Gastrocnemius medialis (tissue), 4 donors: ENCODE measurements at regions not wholly inside any gene's neighbourhood (a gene's known extent, or its start where the extent isn't known, plus 50 kb on each side); places are given as distances from the start of the nearest gene placed in this dataset.

Source experiments
- ATAC-seq, 2 donors: fragments of 150-250 bp; one replicate each; pipeline ENCODE4 v1.9.1; 2016
- DNase-seq, 2 donors: peaks; one replicate each; pipeline ENCODE4 v3.0.0-alpha.2; 2019
- H3K27ac ChIP-seq, 4 donors: fragments of 200-600 bp; sonication (generic); 1 replicate in 1 of 4; 2 replicates in 3 of 4; pipeline ENCODE4 v1.5.1; 2016 to 2018; ENCODE audit warnings: mild to moderate bottlenecking in 2 of 4, moderate library complexity in 1 of 4
- H3K27me3 ChIP-seq, 3 donors: fragments of 200-600 bp; sonication (generic) in 2 of 3; 1 replicate in 1 of 3; 2 replicates in 2 of 3; pipeline versions ENCODE4 v1.5.1 to v1.6.0; 2016 to 2019; ENCODE audit warnings: mild to moderate bottlenecking in 1 of 3, moderate library complexity in 1 of 3
- H3K36me3 ChIP-seq, 2 donors: fragments of 200-600 bp; sonication (generic) in 1 of 2; one replicate each; pipeline ENCODE4 v1.5.1; 2017 to 2018
- H3K4me1 ChIP-seq, 2 donors: fragments of 200-600 bp; sonication (generic) in 1 of 2; one replicate each; pipeline ENCODE4 v1.5.1; 2016 to 2017; ENCODE audit warnings: mild to moderate bottlenecking in 2 of 2
- H3K4me3 ChIP-seq, 4 donors: fragments of 200-600 bp; sonication (generic) in 3 of 4; 1 replicate in 1 of 4; 2 replicates in 3 of 4; pipeline ENCODE4 v1.5.1; 2016 to 2019; ENCODE audit warnings: mild to moderate bottlenecking in 2 of 4
- H3K9me3 ChIP-seq, 3 donors: fragments of 200-600 bp; sonication (generic) in 2 of 3; 1 replicate in 1 of 3; 2 replicates in 2 of 3; pipeline ENCODE4 v1.5.1; 2016 to 2019
- CTCF ChIP-seq, 5 experiments: fragments of 450-650 bp in 3 of 5; fragments of 200-600 bp in 2 of 5; sonication (generic) in 2 of 5; IDR thresholded peaks in 4 of 5; conservative IDR thresholded peaks in 1 of 5; 1 replicate in 4 of 5; 2 replicates in 1 of 5; pipeline ENCODE4 v1.5.1; 2016 to 2019; ENCODE audit warnings: antibody characterized with exemption in 5 of 5, mild to moderate bottlenecking in 3 of 5, moderate library complexity in 3 of 5
- POLR2A ChIP-seq, 2 donors: fragments of 450-650 bp; IDR thresholded peaks; one replicate each; pipeline ENCODE4 v1.6.1; 2017; ENCODE audit warnings: antibody characterized with exemption in 2 of 2, mild to moderate bottlenecking in 2 of 2, moderate library complexity in 2 of 2
- in situ Hi-C, 4 donors: fragments of 200-750 bp; cut with MboI; loops; one replicate each; pipeline versions ENCODE4 v1.15.0 to v1.8.0; 2017; ENCODE audit warnings: low sequenced_read_pairs in 4 of 4
- intact Hi-C: fragments of 100-400 bp; cut with DNase I; formaldehyde crosslinking; loops from one replicate; pipeline ENCODE4 v1.15.1; 2023; ENCODE audit warnings: low total_unique reads

- no peak for TF ChIP-seq POLR2A (IDR thresholded peaks at IDR 0.05)
- TF ChIP-seq CTCF (IDR thresholded peaks at IDR 0.05 in 4 of 5, conservative IDR thresholded peaks at IDR 0.05 in 1 of 5): no peak
- H3K27ac ChIP-seq: no peak overlapping the region
- H3K36me3 ChIP-seq: no peaks in the 10 kb centered on the region
- no peak overlapping the region for H3K4me3 ChIP-seq
- in situ Hi-C loops (no loop called here), intact Hi-C loops (no loop called here)
- no peaks in the 10 kb centered on the region for H3K9me3 ChIP-seq
- DNase-seq (no peak), ATAC-seq (no peak)
- H3K4me1 ChIP-seq: no peaks in the 10 kb centered on the region
- H3K27me3 ChIP-seq: no peaks in the 10 kb centered on the region
These were observed 710.4 kb downstream of the IRX1 start for GRCh38 chr5:4306057-4306456.

DNA sequence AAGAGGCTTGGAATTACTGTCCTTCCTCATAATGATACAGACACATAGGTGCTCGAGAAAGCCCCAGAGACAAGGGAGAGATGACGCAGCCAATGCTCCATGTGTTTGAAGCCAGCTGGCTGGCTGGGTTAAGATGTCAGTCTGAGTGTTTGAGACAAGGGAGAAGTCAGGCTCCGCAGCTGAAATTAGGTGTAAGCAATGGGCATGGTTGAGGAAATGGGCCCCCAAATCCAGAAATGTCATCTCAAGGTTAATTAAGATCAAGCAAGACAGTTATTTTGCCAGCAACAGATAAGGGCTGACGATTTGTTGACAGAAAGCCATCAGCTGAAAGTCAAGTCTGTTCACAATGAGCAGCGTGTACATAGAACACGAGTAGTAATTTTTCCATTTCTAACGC lies 713.4 kb downstream of the IRX1 start:
- intact Hi-C loops (no loop called here), in situ Hi-C loops (no loop called here)
- Histone ChIP-seq H3K27ac (no peak overlapping the region), H3K4me3 (no peak overlapping the region), H3K4me1 (no peaks in the 10 kb centered on the region), H3K9me3 (no peaks in the 10 kb centered on the region), H3K27me3 (no peaks in the 10 kb centered on the region), H3K36me3 (no peaks in the 10 kb centered on the region)
- ATAC-seq (no peak), DNase-seq (no peak)
- TF ChIP-seq POLR2A (IDR thresholded peaks at IDR 0.05): no peak
- no peak for TF ChIP-seq CTCF (IDR thresholded peaks at IDR 0.05 in 4 of 5, conservative IDR thresholded peaks at IDR 0.05 in 1 of 5)

GRCh38 chr5:4313138-4313537 lies 717.5 kb downstream of the IRX1 start:
- H3K27me3 ChIP-seq: no peaks in the 10 kb centered on the region
- DNase-seq (no peak), ATAC-seq (no peak)
- H3K36me3 ChIP-seq: no peaks in the 10 kb centered on the region
- no peaks in the 10 kb centered on the region for H3K9me3 ChIP-seq
- H3K4me3 ChIP-seq: no peak overlapping the region
- TF ChIP-seq POLR2A (IDR thresholded peaks at IDR 0.05) (no peak), CTCF (IDR thresholded peaks at IDR 0.05 in 4 of 5, conservative IDR thresholded peaks at IDR 0.05 in 1 of 5) (no peak)
- no peak overlapping the region for H3K27ac ChIP-seq
- intact Hi-C loops (no loop called here), in situ Hi-C loops (no loop called here)
- H3K4me1 ChIP-seq: no peaks in the 10 kb centered on the region

DNA sequence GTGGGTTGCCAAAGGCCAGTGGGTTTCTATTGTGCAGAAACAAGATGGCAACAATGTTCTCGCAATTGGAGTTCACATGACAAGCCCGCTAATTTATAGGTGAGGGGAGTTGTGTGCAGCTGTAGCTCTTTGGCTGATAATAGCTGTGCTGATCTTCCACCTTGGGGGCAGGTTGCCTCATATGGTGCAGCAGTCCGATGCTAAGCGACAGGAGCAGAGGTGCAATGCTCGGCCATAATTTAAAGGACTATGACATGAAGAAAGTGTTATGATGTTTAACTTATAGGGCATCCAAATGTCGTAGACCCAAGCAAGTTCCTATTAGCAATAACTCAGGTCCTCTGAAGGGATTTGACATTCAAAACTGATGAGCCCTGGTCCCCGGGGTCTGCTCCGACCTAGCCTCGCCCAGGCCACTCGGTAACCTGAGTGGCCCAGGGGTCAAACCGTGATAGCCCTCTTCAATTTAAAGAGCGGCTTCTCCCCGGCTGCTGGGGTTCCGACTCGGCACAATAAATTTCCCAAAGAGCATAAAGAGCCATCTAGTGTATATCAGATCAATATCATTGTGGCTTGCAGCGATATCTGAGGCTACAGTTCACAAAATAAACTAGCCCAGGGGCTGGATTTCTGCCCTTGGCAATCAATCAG lies 724.0 kb downstream of the IRX1 start:
- TF ChIP-seq POLR2A (IDR thresholded peaks at IDR 0.05) (no peak), CTCF (IDR thresholded peaks at IDR 0.05 in 4 of 5, conservative IDR thresholded peaks at IDR 0.05 in 1 of 5) (no peak)
- ATAC-seq (no peak), DNase-seq (no peak)
- no peaks in the 10 kb centered on the region for H3K4me1 ChIP-seq
- H3K36me3 ChIP-seq: no peaks in the 10 kb centered on the region
- H3K4me3 ChIP-seq: no peak overlapping the region
- intact Hi-C loops (no loop called here), in situ Hi-C loops (no loop called here)
- H3K27ac ChIP-seq: no peak overlapping the region
- H3K9me3 ChIP-seq: peaks cover 0 to 6% (median 0%) of the 10 kb centered on the region in 3 donors
- no peaks in the 10 kb centered on the region for H3K27me3 ChIP-seq

DNA sequence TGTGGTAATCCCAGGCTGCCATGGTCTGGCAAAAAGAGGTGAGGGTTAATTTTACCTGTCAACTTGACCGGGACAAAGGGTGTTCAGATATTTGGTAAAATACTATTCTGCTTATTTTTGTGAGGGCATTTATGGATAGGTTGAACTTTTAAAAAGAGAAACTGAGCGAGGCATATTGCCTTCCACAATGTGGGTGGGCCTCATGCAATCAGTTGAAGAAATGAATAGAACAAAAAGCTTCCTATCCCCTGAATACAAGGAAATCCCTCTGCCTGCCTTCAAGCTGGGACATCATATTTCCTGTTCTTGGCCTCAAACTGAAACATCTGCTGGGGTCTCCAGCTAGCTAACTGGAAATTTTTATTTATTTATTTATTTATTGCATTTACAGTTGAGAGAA lies 734.7 kb downstream of the IRX1 start:
- TF ChIP-seq CTCF (IDR thresholded peaks at IDR 0.05 in 4 of 5, conservative IDR thresholded peaks at IDR 0.05 in 1 of 5): no peak
- no peak for TF ChIP-seq POLR2A (IDR thresholded peaks at IDR 0.05)
- no peak for ATAC-seq

More for the DNA sequence above, 734.7 kb downstream of the IRX1 start:
- Histone ChIP-seq H3K27me3 (no peaks in the 10 kb centered on the region), H3K4me3 (no peak overlapping the region), H3K36me3 (no peaks in the 10 kb centered on the region), H3K4me1 (no peaks in the 10 kb centered on the region), H3K27ac (no peak overlapping the region), H3K9me3 (no peaks in the 10 kb centered on the region)
- DNase-seq: no peak
- intact Hi-C loops: no loop called here
- in situ Hi-C loops: no loop called here
